Psoas muscle (tissue), 7 donors: ENCODE measurements at regions not wholly inside any gene's neighbourhood (a gene's known extent, or its start where the extent isn't known, plus 50 kb on each side); places are given as distances from the start of the nearest gene placed in this dataset.

Experiments used
- ATAC-seq, 4 donors: fragments of 200-7000 bp; cut with Tn5 transposase; one replicate each; pipeline ENCODE4 v1.9.1; 2020; ENCODE audit warnings: moderate library complexity in 3 of 4, mild to moderate bottlenecking in 2 of 4
- DNase-seq, 2 donors: peaks; one replicate each; pipeline ENCODE4 v3.0.0-alpha.2; 2020
- H3K27ac ChIP-seq: fragments of 200-600 bp; one replicate; pipeline ENCODE4 v1.8.0; 2022
- H3K27me3 ChIP-seq, 3 donors: fragments of 200-600 bp in 1 of 3; one replicate each; pipeline versions ENCODE4 v1.6.1 to v1.8.0; 2013 to 2022; ENCODE audit warnings: low read length in 2 of 3, mild to moderate bottlenecking in 2 of 3, moderate library complexity in 1 of 3; ENCODE audit not compliant: insufficient read depth in 3 of 3
- H3K36me3 ChIP-seq, 2 donors: fragments of 200-600 bp in 1 of 2; one replicate each; pipeline versions ENCODE4 v1.6.1 to v1.8.0; 2013 to 2022; ENCODE audit warnings: low read depth in 1 of 2, mild to moderate bottlenecking in 1 of 2, moderate library complexity in 1 of 2; ENCODE audit not compliant: insufficient read depth in 1 of 2
- H3K4me1 ChIP-seq: fragments of 200-600 bp; one replicate; pipeline ENCODE4 v1.8.0; 2022
- H3K4me3 ChIP-seq: fragments of 200-600 bp; one replicate; pipeline ENCODE4 v1.8.0; 2022; ENCODE audit warnings: mild to moderate bottlenecking
- H3K9me3 ChIP-seq: fragments of 200-600 bp; one replicate; pipeline ENCODE4 v1.8.0; 2022
- CTCF ChIP-seq: fragments of 200-600 bp; IDR thresholded peaks from one replicate; pipeline ENCODE4 v1.8.0; 2022; ENCODE audit warnings: antibody characterized with exemption
- WGBS, 3 donors: extraction: QIAGEN DNeasy Blood & Tissue Kit; methylation state at CpG; one replicate each; pipeline versions ENCODE4 v1.1.6 to v1.1.7; 2013; 5-methylcytosine and 5-hydroxymethylcytosine counted together
- intact Hi-C, 2 donors: fragments of 100-400 bp; cut with DNase I; formaldehyde crosslinking; loops; one replicate each; pipeline versions ENCODE4 v1.11.0 to v1.14.2; 2022
- donor health status: healthy with polysubstance abuse.
- donor health status: DM: no; HTN: no; CAD: no; lungs with moderate emphysema.
- donor health status: Bipolar disorder and iron deficiency.
- donor health status: healthy.
- donor health status: DM: yes; HTN: yes; CAD: no.
- donor health status: DM: no; HTN: no; CAD: no.
- donor health status: DM: yes; HTN: yes; CAD: no.

DNA sequence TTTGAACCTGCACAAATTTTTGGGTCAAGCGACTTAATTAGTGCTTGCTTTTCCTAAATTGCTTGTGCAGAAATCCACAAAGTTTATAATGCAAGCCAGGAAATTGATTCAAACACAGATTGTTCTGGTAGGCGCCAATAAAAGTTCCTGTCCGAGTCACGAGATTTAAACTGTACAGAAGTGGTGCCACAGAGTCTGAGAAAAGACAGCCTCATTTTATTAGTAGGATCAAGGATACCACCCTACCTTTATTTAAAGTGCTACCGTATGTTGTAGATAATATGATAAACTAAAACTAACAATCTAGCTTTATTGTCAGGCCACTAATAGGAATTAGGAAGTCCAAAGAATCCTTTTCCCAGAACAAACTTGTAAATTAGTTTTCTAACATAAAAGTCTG, 696.7 kb downstream of the TNS3 start:
- Histone ChIP-seq H3K4me1 (no peaks in the 10 kb centered on the region), H3K4me3 (no peak overlapping the region), H3K36me3 (no peaks in the 10 kb centered on the region), H3K27ac (no peak overlapping the region), H3K9me3 (no peaks in the 10 kb centered on the region), H3K27me3 (no peaks in the 10 kb centered on the region)
- TF ChIP-seq CTCF = no peak
- intact Hi-C loops = no loop called here
- 52 to 63% (median 53%) methylated on average over 5 of the region's 5 CpGs for WGBS, 3 donors
- ATAC-seq (no peak), DNase-seq (no peak)

- H3K36me3 ChIP-seq = no peaks in the 10 kb centered on the region
- no peaks in the 10 kb centered on the region for H3K9me3 ChIP-seq
- no peak overlapping the region for H3K27ac ChIP-seq
- TF ChIP-seq CTCF = no peak
- DNase-seq (no peak), ATAC-seq (no peak)
- intact Hi-C loops = no loop called here
- no peak overlapping the region for H3K4me3 ChIP-seq
- no peaks in the 10 kb centered on the region for H3K27me3 ChIP-seq
- 82 to 94% (median 92%) methylated on average over 6 of the region's 6 CpGs for WGBS, 3 donors
- no peaks in the 10 kb centered on the region for H3K4me1 ChIP-seq
Observed at GRCh38 chr7:46881507-46882127, 700.3 kb downstream of the TNS3 start.

DNA sequence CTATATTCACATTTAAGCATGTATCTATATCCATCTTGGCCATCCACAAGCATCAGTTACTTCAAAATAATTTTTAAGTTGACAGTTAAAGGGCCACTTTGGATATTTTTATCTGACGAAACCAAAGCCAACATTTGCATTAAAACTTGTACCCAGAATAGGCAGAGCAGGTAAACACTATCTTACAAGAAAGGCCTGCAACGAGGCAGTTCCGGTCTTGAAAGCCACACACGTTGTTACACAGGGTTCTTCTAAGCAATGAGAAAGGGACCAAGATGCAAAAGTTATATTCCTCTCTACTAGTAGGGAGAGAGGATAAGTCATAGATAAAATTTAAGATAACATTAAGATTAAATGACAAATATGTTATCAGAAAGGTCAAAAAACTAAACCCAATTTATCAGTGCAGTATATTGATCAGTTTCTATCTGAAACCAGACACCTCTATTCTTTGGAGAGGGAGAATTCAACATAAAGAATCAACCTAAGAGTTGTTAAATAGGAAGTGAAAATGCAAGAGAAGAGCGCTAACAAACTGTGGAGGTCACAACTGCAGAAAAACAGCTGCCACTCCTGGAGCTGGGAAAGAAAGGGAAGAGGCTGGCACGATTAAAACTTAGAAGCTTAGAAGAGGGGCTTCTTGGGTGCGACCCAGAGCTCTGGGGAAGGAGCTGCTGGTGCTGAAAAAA, 701.3 kb downstream of the TNS3 start:
- H3K4me1 ChIP-seq = no peaks in the 10 kb centered on the region
- WGBS, 3 donors = 64 to 77% (median 67%) methylated on average over 7 of the region's 7 CpGs
- intact Hi-C loops = no loop called here

GRCh38 chr7:46879783-46880182, 702.1 kb downstream of the TNS3 start:
- intact Hi-C loops = no loop called here
- WGBS, 3 donors = 73 to 89% (median 82%) methylated on average over 2 of the region's 2 CpGs
- Histone ChIP-seq H3K4me3 (no peak overlapping the region), H3K36me3 (no peaks in the 10 kb centered on the region), H3K9me3 (no peaks in the 10 kb centered on the region), H3K27ac (no peak overlapping the region), H3K4me1 (no peaks in the 10 kb centered on the region), H3K27me3 (no peaks in the 10 kb centered on the region)
- DNase-seq = no peak
- ATAC-seq = no peak
- TF ChIP-seq CTCF = no peak

More for the DNA sequence above, 701.3 kb downstream of the TNS3 start:
- Histone ChIP-seq H3K36me3 (no peaks in the 10 kb centered on the region), H3K4me3 (no peak overlapping the region), H3K27ac (no peak overlapping the region), H3K9me3 (no peaks in the 10 kb centered on the region), H3K27me3 (no peaks in the 10 kb centered on the region)
- DNase-seq = no peak
- TF ChIP-seq CTCF = no peak
- ATAC-seq = no peak

DNA sequence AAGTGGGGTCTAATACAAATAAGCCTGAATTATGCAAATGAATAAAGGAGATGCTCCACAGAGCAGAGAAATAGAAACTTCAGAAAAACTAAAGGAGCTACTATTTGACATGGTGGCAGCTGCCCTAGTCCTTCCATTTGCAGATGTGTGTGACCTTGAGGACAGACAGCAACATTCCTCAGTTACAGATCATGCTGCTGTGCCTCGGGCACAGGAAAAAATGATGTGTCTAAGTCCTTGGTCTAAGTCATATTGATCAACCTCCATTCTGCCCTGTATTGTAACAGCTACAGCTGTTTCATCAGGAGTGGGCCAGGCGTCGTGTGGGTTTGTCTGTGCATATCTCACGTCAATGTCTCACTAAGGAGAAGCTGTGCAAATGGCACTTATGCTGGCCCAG, 710.4 kb downstream of the TNS3 start:
- DNase-seq (no peak), ATAC-seq (no peak)
- Histone ChIP-seq H3K9me3 (no peaks in the 10 kb centered on the region), H3K27ac (no peak overlapping the region), H3K4me3 (no peak overlapping the region), H3K36me3 (no peaks in the 10 kb centered on the region), H3K27me3 (no peaks in the 10 kb centered on the region), H3K4me1 (no peaks in the 10 kb centered on the region)
- intact Hi-C loops = no loop called here
- TF ChIP-seq CTCF = no peak
- WGBS, 3 donors = 63 to 80% (median 64%) methylated on average over 4 of the region's 4 CpGs
